Prostate gland (tissue), 2 donors: ENCODE measurements at regions not wholly inside any gene's neighbourhood (a gene's known extent, or its start where the extent isn't known, plus 50 kb on each side); places are given as distances from the start of the nearest gene placed in this dataset.

Experiments used
- DNase-seq: peaks from one replicate; pipeline ENCODE4 v3.0.0-alpha.2; 2019; ENCODE audit warnings: low spot score
- H3K27ac ChIP-seq, 2 donors: fragments of 200-600 bp; sonication (generic); 2 replicates each; pipeline ENCODE4 v1.5.1; 2017 to 2019
- H3K27me3 ChIP-seq: fragments of 200-600 bp; sonication (generic); replicated peaks from 2 replicates; pipeline ENCODE4 v1.5.1; 2019; ENCODE audit not compliant: insufficient read depth
- H3K36me3 ChIP-seq, 2 donors: fragments of 200-600 bp; sonication (generic); 1 replicate in 1 of 2; 2 replicates in 1 of 2; pipeline versions ENCODE4 v1.5.1 to v1.8.1; 2017 to 2019
- H3K4me1 ChIP-seq: fragments of 200-600 bp; sonication (generic); replicated peaks from 2 replicates; pipeline ENCODE4 v1.5.1; 2019
- H3K4me3 ChIP-seq, 2 donors: fragments of 200-600 bp; sonication (generic); 2 replicates each; pipeline ENCODE4 v1.5.1; 2017 to 2019
- H3K9me3 ChIP-seq: fragments of 200-600 bp; sonication (generic); 2 replicates; pipeline ENCODE4 v1.5.1; 2017
- POLR2A ChIP-seq: fragments of 450-650 bp; IDR thresholded peaks from one replicate; pipeline ENCODE4 v1.6.1; 2016; ENCODE audit warnings: antibody characterized with exemption, mild to moderate bottlenecking
- POLR2AphosphoS5 ChIP-seq: sonication (generic); formaldehyde crosslinking; IDR thresholded peaks from one replicate; pipeline ENCODE4 v1.6.1; 2017; ENCODE audit warnings: antibody characterized with exemption
- WGBS: methylation state at CpG from one replicate; pipeline ENCODE4 v1.1.5; 2018; 5-methylcytosine and 5-hydroxymethylcytosine counted together
- intact Hi-C: fragments of 100-400 bp; cut with DNase I; formaldehyde crosslinking; loops from one replicate; pipeline ENCODE4 v1.14.2; 2022
- TF ChIP-seq, protein P1 (sequence below), 4 experiments: fragments of 200-600 bp in 2 of 4; fragments of 450-650 bp in 2 of 4; sonication (generic) in 2 of 4; IDR thresholded peaks; 1 replicate in 3 of 4; 2 replicates in 1 of 4; pipeline ENCODE4 v1.5.1; 2016 to 2019; ENCODE audit warnings: antibody characterized with exemption in 4 of 4, mild to moderate bottlenecking in 2 of 4, moderate library complexity in 2 of 4

DNA sequence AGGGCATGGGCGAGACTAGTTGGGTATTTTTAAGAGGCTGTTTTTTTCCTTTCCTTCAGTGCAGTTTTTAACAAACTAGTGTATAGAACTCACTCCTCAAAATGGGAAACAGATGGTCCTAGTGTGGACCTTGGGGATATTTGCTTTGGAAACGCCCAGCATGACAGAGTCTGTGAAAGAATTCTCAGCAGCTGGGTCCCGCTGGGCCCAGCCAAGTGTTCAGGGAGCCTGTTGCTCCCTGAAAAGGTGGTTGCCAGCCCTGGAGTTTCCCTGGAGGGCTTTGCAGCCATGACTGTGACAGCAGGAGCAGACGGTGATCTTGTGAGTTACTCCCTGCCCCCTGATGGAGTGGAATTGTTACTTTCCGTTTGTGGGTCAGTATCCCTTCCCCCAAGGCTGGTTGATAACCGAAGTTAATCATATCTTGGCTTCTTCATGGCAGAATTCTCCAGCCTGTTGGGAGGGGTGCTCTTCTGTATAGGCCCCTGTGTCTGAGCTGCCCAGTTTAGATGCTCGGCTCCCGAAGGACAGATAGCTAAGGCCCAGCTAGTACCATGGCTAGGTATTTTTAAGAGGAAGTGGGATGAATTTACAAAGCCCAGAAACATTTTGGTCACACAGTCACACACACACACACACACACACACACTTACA, 278.6 kb upstream of the HABP2 start:
- Histone ChIP-seq H3K36me3 (no peaks in the 10 kb centered on the region), H3K27me3 (no peaks in the 10 kb centered on the region), H3K4me3 (no peak overlapping the region), H3K4me1 (no peaks in the 10 kb centered on the region), H3K27ac (no peak overlapping the region), H3K9me3 (no peaks in the 10 kb centered on the region)
- TF ChIP-seq POLR2A (no peak), POLR2AphosphoS5 (no peak)
- TF ChIP-seq, protein P1, sequence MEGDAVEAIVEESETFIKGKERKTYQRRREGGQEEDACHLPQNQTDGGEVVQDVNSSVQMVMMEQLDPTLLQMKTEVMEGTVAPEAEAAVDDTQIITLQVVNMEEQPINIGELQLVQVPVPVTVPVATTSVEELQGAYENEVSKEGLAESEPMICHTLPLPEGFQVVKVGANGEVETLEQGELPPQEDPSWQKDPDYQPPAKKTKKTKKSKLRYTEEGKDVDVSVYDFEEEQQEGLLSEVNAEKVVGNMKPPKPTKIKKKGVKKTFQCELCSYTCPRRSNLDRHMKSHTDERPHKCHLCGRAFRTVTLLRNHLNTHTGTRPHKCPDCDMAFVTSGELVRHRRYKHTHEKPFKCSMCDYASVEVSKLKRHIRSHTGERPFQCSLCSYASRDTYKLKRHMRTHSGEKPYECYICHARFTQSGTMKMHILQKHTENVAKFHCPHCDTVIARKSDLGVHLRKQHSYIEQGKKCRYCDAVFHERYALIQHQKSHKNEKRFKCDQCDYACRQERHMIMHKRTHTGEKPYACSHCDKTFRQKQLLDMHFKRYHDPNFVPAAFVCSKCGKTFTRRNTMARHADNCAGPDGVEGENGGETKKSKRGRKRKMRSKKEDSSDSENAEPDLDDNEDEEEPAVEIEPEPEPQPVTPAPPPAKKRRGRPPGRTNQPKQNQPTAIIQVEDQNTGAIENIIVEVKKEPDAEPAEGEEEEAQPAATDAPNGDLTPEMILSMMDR (IDR thresholded peaks at IDR 0.05): no peak
- WGBS: 82% methylated on average over 8 of the region's 8 CpGs
- DNase-seq: no peak
- intact Hi-C loops: no loop called here

GRCh38 chr10:113278221-113278620, 274.6 kb upstream of the HABP2 start:
- H3K27me3 ChIP-seq: no peaks in the 10 kb centered on the region
- TF ChIP-seq POLR2A: no peak
- no peak for TF ChIP-seq POLR2AphosphoS5
- TF ChIP-seq, protein P1 (IDR thresholded peaks at IDR 0.05): no peak
- no peaks in the 10 kb centered on the region for H3K9me3 ChIP-seq
- H3K27ac ChIP-seq: no peak overlapping the region
- H3K36me3 ChIP-seq: no peaks in the 10 kb centered on the region
- intact Hi-C loops: no loop called here
- no peaks in the 10 kb centered on the region for H3K4me1 ChIP-seq
- 76% methylated on average over 1 of the region's 1 CpG for WGBS
- H3K4me3 ChIP-seq: no peak overlapping the region
- DNase-seq: no peak

- no peaks in the 10 kb centered on the region for H3K27me3 ChIP-seq
- 65% methylated on average over 3 of the region's 3 CpGs for WGBS
- no peaks in the 10 kb centered on the region for H3K4me1 ChIP-seq
- no peak overlapping the region for H3K4me3 ChIP-seq
- H3K27ac ChIP-seq: no peak overlapping the region
- no peaks in the 10 kb centered on the region for H3K36me3 ChIP-seq
- TF ChIP-seq, protein P1 (IDR thresholded peaks at IDR 0.05): no peak
- TF ChIP-seq POLR2AphosphoS5 (no peak), POLR2A (no peak)
- H3K9me3 ChIP-seq: no peaks in the 10 kb centered on the region
- DNase-seq: no peak
- intact Hi-C loops: no loop called here
Measured at GRCh38 chr10:113278664-113279063, 274.2 kb upstream of the HABP2 start.

DNA sequence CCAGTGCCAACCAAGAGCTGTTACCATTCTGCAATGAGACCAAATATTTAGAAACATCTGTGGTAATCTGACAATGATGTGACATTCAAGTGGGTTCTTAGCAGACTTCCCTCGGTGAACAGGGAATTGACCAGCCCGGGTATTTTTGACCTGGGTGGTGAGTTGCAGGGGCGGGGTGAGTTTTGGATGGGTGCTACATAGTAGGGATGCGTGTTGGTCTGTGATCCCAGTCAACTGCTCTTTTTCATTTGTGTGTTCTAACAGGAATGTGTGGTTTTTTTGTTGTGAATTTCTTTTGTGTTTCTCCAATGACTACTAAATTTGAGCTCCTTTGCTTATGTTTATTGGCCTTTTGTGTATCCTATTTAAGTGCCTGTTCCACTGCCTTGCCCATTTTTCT, 273.6 kb upstream of the HABP2 start:
- no peaks in the 10 kb centered on the region for H3K27me3 ChIP-seq
- DNase-seq: no peak
- no peak overlapping the region for H3K27ac ChIP-seq
- intact Hi-C loops: no loop called here
- H3K4me3 ChIP-seq: no peak overlapping the region
- WGBS: 98% methylated on average over 4 of the region's 4 CpGs
- H3K36me3 ChIP-seq: no peaks in the 10 kb centered on the region
- TF ChIP-seq POLR2AphosphoS5: no peak
- H3K9me3 ChIP-seq: no peaks in the 10 kb centered on the region
- no peaks in the 10 kb centered on the region for H3K4me1 ChIP-seq

GRCh38 chr10:113282564-113282963, 270.3 kb upstream of the HABP2 start:
- H3K27me3 ChIP-seq: no peaks in the 10 kb centered on the region
- intact Hi-C loops: no loop called here
- H3K27ac ChIP-seq: no peak overlapping the region
- H3K4me3 ChIP-seq: no peak overlapping the region
- H3K36me3 ChIP-seq: no peaks in the 10 kb centered on the region
- 89% methylated on average over 4 of the region's 4 CpGs for WGBS
- no peak for DNase-seq
- no peaks in the 10 kb centered on the region for H3K9me3 ChIP-seq
- no peaks in the 10 kb centered on the region for H3K4me1 ChIP-seq
- TF ChIP-seq, protein P1 (IDR thresholded peaks at IDR 0.05): no peak
- no peak for TF ChIP-seq POLR2A
